Uterus (tissue), 2 donors: ENCODE measurements at regions not wholly inside any gene's neighbourhood (a gene's known extent, or its start where the extent isn't known, plus 50 kb on each side); places are given as distances from the start of the nearest gene placed in this dataset.

Experiments
- POLR2A ChIP-seq, 2 donors: fragments of 450-650 bp; IDR thresholded peaks; one replicate each; pipeline ENCODE4 v1.6.1; 2016; ENCODE audit warnings: antibody characterized with exemption in 2 of 2, mild to moderate bottlenecking in 1 of 2, moderate library complexity in 1 of 2
- TF ChIP-seq, protein P1 (sequence below), 4 experiments: fragments of 200-600 bp in 2 of 4; fragments of 450-650 bp in 2 of 4; sonication (generic) in 2 of 4; IDR thresholded peaks; one replicate each; pipeline ENCODE4 v1.5.1; 2016 to 2019; ENCODE audit warnings: antibody characterized with exemption in 4 of 4, mild to moderate bottlenecking in 2 of 4, moderate library complexity in 1 of 4

DNA sequence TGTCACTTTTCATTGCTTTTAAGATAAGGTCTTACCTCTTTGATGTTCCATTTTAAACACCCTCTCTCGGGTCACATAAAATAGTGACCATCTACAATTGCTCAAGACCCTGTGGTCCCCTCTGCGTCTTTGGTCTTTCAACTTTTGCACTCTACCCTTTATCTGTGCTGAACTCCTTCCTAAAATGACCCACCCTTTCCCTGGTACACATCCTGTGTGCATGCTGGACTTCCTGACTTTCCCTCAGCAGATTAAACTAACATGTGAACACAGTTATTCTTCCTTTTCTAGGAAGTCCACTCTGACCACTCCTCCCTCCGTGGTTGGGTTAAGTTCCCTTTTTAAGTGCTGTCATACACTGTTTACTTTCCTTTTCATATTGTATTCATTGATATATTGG is 414.2 kb downstream of the GABRB3 start:
- TF ChIP-seq, protein P1, sequence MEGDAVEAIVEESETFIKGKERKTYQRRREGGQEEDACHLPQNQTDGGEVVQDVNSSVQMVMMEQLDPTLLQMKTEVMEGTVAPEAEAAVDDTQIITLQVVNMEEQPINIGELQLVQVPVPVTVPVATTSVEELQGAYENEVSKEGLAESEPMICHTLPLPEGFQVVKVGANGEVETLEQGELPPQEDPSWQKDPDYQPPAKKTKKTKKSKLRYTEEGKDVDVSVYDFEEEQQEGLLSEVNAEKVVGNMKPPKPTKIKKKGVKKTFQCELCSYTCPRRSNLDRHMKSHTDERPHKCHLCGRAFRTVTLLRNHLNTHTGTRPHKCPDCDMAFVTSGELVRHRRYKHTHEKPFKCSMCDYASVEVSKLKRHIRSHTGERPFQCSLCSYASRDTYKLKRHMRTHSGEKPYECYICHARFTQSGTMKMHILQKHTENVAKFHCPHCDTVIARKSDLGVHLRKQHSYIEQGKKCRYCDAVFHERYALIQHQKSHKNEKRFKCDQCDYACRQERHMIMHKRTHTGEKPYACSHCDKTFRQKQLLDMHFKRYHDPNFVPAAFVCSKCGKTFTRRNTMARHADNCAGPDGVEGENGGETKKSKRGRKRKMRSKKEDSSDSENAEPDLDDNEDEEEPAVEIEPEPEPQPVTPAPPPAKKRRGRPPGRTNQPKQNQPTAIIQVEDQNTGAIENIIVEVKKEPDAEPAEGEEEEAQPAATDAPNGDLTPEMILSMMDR (IDR thresholded peaks at IDR 0.05), result no peak
- TF ChIP-seq POLR2A (IDR thresholded peaks at IDR 0.05), result no peak
